ENCODE measurements at regions not wholly inside any gene's neighbourhood (a gene's known extent, or its start where the extent isn't known, plus 50 kb on each side); places are given as distances from the start of the nearest gene placed in this dataset.

- H3K4me3 ChIP-seq (ENCODE audit: low read length) = no peak overlapping the region
- peak; percentile 96 for DNase-seq (ENCODE audit: low read depth)
- peak; percentile 96 for TF ChIP-seq CTCF (conservative IDR thresholded peaks at IDR 0.05; ENCODE audit: low read length)
Observed at GRCh38 chr2:234550511-234551107, 53.7 kb upstream of the ARL4C start.

GRCh38 chr2:234550056-234550455 is 53.2 kb upstream of the ARL4C start:
- H3K4me3 ChIP-seq (ENCODE audit: low read length) = no peak overlapping the region
- no peak for TF ChIP-seq CTCF (conservative IDR thresholded peaks at IDR 0.05; ENCODE audit: low read length)
- DNase-seq (ENCODE audit: low read depth) = peak; percentile 51

GRCh38 chr2:234548695-234549420 is 52.0 kb upstream of the ARL4C start:
- H3K4me3 ChIP-seq (ENCODE audit: low read length) = no peak overlapping the region
- TF ChIP-seq CTCF (conservative IDR thresholded peaks at IDR 0.05; ENCODE audit: low read length) = no peak
- DNase-seq (ENCODE audit: low read depth) = peak; percentile 83

- TF ChIP-seq CTCF (conservative IDR thresholded peaks at IDR 0.05; ENCODE audit: low read length) = no peak
Observed at GRCh38 chr2:234546770-234547169, 49.9 kb upstream of the ARL4C start.

More at GRCh38 chr2:234546770-234547169, 49.9 kb upstream of the ARL4C start:
- no peak for DNase-seq (ENCODE audit: low read depth)
- H3K4me3 ChIP-seq (ENCODE audit: low read length) = no peak overlapping the region
